ENCODE measurements at regions not wholly inside any gene's neighbourhood (a gene's known extent, or its start where the extent isn't known, plus 50 kb on each side); places are given as distances from the start of the nearest gene placed in this dataset.

- TF ChIP-seq POLR2AphosphoS5 (IDR thresholded peaks at IDR 0.05; ENCODE audit: borderline replicate concordance, low read depth, low read length) (no peak), EZH2 (IDR thresholded peaks at IDR 0.05) (no peak), FOXP2 (optimal IDR thresholded peaks at IDR 0.05; ENCODE audit: control extremely low read depth, extremely low read length, insufficient read depth) (no peak)
Observed at GRCh38 chr10:78411716-78412115, 378.1 kb downstream of the RPS24 start.

Measured in SK-N-MC (cell line).